ENCODE measurements at regions not wholly inside any gene's neighbourhood (a gene's known extent, or its start where the extent isn't known, plus 50 kb on each side); places are given as distances from the start of the nearest gene placed in this dataset.
"Not testable (repeated sequence)": the region's sequence is repeated elsewhere in the genome, so short reads cannot be mapped to it uniquely, and the experiment has no call there.

- Histone ChIP-seq H3K36me3 (ENCODE audit: control insufficient read depth, insufficient read depth, low read length) (no peaks in the 10 kb centered on the region), H3K27me3 (ENCODE audit: control insufficient read depth, insufficient read depth, low read length) (peaks cover 8% of the 10 kb centered on the region; the same call in 1 of the 2 replicates), H3K4me3 (ENCODE audit: low read depth, low read length) (no peak overlapping the region)
- no peak for TF ChIP-seq CTCF (IDR thresholded peaks at IDR 0.05; ENCODE audit: insufficient read depth, low read depth, low read length)
- POLR2A ChIA-PET = no interaction called here
- no peak for DNase-seq (ENCODE audit: low read depth)
- CTCF ChIA-PET = no interaction called here
These were observed 168.1 kb upstream of the CTAGE1 start for GRCh38 chr18:22585821-22586220.

- no peak for DNase-seq (ENCODE audit: low read depth)
- Histone ChIP-seq H3K27me3 (ENCODE audit: control insufficient read depth, insufficient read depth, low read length) (peaks cover 8% of the 10 kb centered on the region; the same call in 1 of the 2 replicates), H3K4me3 (ENCODE audit: low read depth, low read length) (no peak overlapping the region), H3K36me3 (ENCODE audit: control insufficient read depth, insufficient read depth, low read length) (no peaks in the 10 kb centered on the region)
- no peak for TF ChIP-seq CTCF (IDR thresholded peaks at IDR 0.05; ENCODE audit: insufficient read depth, low read depth, low read length)
- CTCF ChIA-PET = interaction anchor here (0.5 kb wide), 1 partner anchor 680 kb away, joined by 3 read pairs; no protein-coding TSS in a partner anchor
- POLR2A ChIA-PET = no interaction called here
These were observed 173.5 kb upstream of the CTAGE1 start for GRCh38 chr18:22591222-22591621.

- POLR2A ChIA-PET = no interaction called here
- no peak overlapping the region for H3K4me3 ChIP-seq (ENCODE audit: low read depth, low read length)
- peaks cover 2% of the 10 kb centered on the region; the same call in 1 of the 2 replicates for H3K27me3 ChIP-seq (ENCODE audit: control insufficient read depth, insufficient read depth, low read length)
- H3K36me3 ChIP-seq (ENCODE audit: control insufficient read depth, insufficient read depth, low read length) = no peaks in the 10 kb centered on the region
- CTCF ChIA-PET = no interaction called here
- DNase-seq (ENCODE audit: low read depth) = no peak
- no peak for TF ChIP-seq CTCF (IDR thresholded peaks at IDR 0.05; ENCODE audit: insufficient read depth, low read depth, low read length)
These were observed 176.5 kb upstream of the CTAGE1 start for GRCh38 chr18:22594155-22594690.

GRCh38 chr18:22601481-22601880 lies 183.8 kb upstream of the CTAGE1 start:
- H3K36me3 ChIP-seq (ENCODE audit: control insufficient read depth, insufficient read depth, low read length) = no peaks in the 10 kb centered on the region
- CTCF ChIA-PET = no interaction called here
- DNase-seq (ENCODE audit: low read depth) = peak; percentile 46
- no peaks in the 10 kb centered on the region; the same call in 1 of the 2 replicates for H3K27me3 ChIP-seq (ENCODE audit: control insufficient read depth, insufficient read depth, low read length)
- POLR2A ChIA-PET = no interaction called here
- H3K4me3 ChIP-seq (ENCODE audit: low read depth, low read length) = no peak overlapping the region
- TF ChIP-seq CTCF (IDR thresholded peaks at IDR 0.05; ENCODE audit: insufficient read depth, low read depth, low read length) = no peak

- H3K36me3 ChIP-seq (ENCODE audit: control insufficient read depth, insufficient read depth, low read length); POLR2A ChIA-PET; H3K27me3 ChIP-seq (ENCODE audit: control insufficient read depth, insufficient read depth, low read length); CTCF ChIA-PET; H3K4me3 ChIP-seq (ENCODE audit: low read depth, low read length): not testable (repeated sequence)
- DNase-seq (ENCODE audit: low read depth) = peak; percentile 25
These were observed 184.7 kb upstream of the CTAGE1 start for GRCh38 chr18:22602456-22602855.

GRCh38 chr18:22603902-22604301 lies 186.2 kb upstream of the CTAGE1 start:
- no peak for TF ChIP-seq CTCF (IDR thresholded peaks at IDR 0.05; ENCODE audit: insufficient read depth, low read depth, low read length)
- Histone ChIP-seq H3K36me3 (ENCODE audit: control insufficient read depth, insufficient read depth, low read length) (no peaks in the 10 kb centered on the region), H3K27me3 (ENCODE audit: control insufficient read depth, insufficient read depth, low read length) (no peaks in the 10 kb centered on the region; the same call in 1 of the 2 replicates), H3K4me3 (ENCODE audit: low read depth, low read length) (no peak overlapping the region)
- CTCF ChIA-PET = interaction anchor here (1.3 kb wide), 1 partner anchor 18 kb away, joined by 3 read pairs; no protein-coding TSS in a partner anchor
- no peak for DNase-seq (ENCODE audit: low read depth)
- POLR2A ChIA-PET = no interaction called here
